Stimulated activated naive CD8-positive, alpha-beta T cell treated with anti-CD3 and anti-CD28 coated beads, Interleukin-15, Interleukin-2, amounts not matched to agents 100 ng/mL and 50 ng/mL, for 24 hours (primary cell): ENCODE measurements at regions not wholly inside any gene's neighbourhood (a gene's known extent, or its start where the extent isn't known, plus 50 kb on each side); places are given as distances from the start of the nearest gene placed in this dataset.

Source experiments
- H3K27ac Mint-ChIP-seq: one replicate; pipeline ENCODE4 v1.8.0; 2021; ENCODE audit warnings: mild to moderate bottlenecking, mixed read lengths
- H3K27me3 Mint-ChIP-seq: one replicate; pipeline ENCODE4 v1.8.0; 2021; ENCODE audit warnings: mixed read lengths
- H3K36me3 Mint-ChIP-seq: one replicate; pipeline ENCODE4 v1.8.0; 2021; ENCODE audit warnings: low read depth, mixed read lengths
- H3K4me1 Mint-ChIP-seq: one replicate; pipeline ENCODE4 v1.8.0; 2021; ENCODE audit warnings: low read depth, mixed read lengths
- H3K4me3 Mint-ChIP-seq: one replicate; pipeline ENCODE4 v1.8.0; 2021; ENCODE audit warnings: mild to moderate bottlenecking, mixed read lengths
- H3K9me3 Mint-ChIP-seq: one replicate; pipeline ENCODE4 v1.8.0; 2021; ENCODE audit warnings: mixed read lengths

GRCh38 chr10:106111246-106111645 is 1053.3 kb downstream of the SORCS1 start:
- no peaks in the 10 kb centered on the region for H3K36me3 Mint-ChIP-seq
- peaks cover 7% of the 10 kb centered on the region for H3K9me3 Mint-ChIP-seq
- no peaks in the 10 kb centered on the region for H3K27me3 Mint-ChIP-seq
- H3K27ac Mint-ChIP-seq: no peak overlapping the region
- no peak overlapping the region for H3K4me3 Mint-ChIP-seq
- H3K4me1 Mint-ChIP-seq: no peaks in the 10 kb centered on the region

- Mint-ChIP-seq H3K27ac (no peak overlapping the region), H3K4me3 (no peak overlapping the region), H3K9me3 (peaks cover 5% of the 10 kb centered on the region), H3K36me3 (no peaks in the 10 kb centered on the region), H3K27me3 (no peaks in the 10 kb centered on the region), H3K4me1 (no peaks in the 10 kb centered on the region)
Measured at GRCh38 chr10:106107706-106108105, 1056.8 kb downstream of the SORCS1 start.

GRCh38 chr10:106106114-106106513 is 1058.4 kb downstream of the SORCS1 start:
- no peaks in the 10 kb centered on the region for H3K27me3 Mint-ChIP-seq
- H3K4me3 Mint-ChIP-seq: no peak overlapping the region
- no peaks in the 10 kb centered on the region for H3K4me1 Mint-ChIP-seq
- H3K9me3 Mint-ChIP-seq: peaks cover 5% of the 10 kb centered on the region
- no peaks in the 10 kb centered on the region for H3K36me3 Mint-ChIP-seq
- no peak overlapping the region for H3K27ac Mint-ChIP-seq

- Mint-ChIP-seq H3K36me3 (no peaks in the 10 kb centered on the region), H3K9me3 (peaks cover 4% of the 10 kb centered on the region), H3K4me1 (no peaks in the 10 kb centered on the region), H3K4me3 (no peak overlapping the region), H3K27me3 (no peaks in the 10 kb centered on the region), H3K27ac (no peak overlapping the region)
Measured at GRCh38 chr10:106089855-106090254, 1074.7 kb downstream of the SORCS1 start.

- no peaks in the 10 kb centered on the region for H3K9me3 Mint-ChIP-seq
- H3K27me3 Mint-ChIP-seq: no peaks in the 10 kb centered on the region
- H3K4me1 Mint-ChIP-seq: no peaks in the 10 kb centered on the region
Measured at GRCh38 chr10:106086391-106086790, 1078.1 kb downstream of the SORCS1 start.

GRCh38 chr10:106083572-106083971 is 1080.9 kb downstream of the SORCS1 start:
- H3K27ac Mint-ChIP-seq: no peak overlapping the region
- H3K36me3 Mint-ChIP-seq: no peaks in the 10 kb centered on the region
- no peaks in the 10 kb centered on the region for H3K9me3 Mint-ChIP-seq
- H3K4me1 Mint-ChIP-seq: no peaks in the 10 kb centered on the region
- no peaks in the 10 kb centered on the region for H3K27me3 Mint-ChIP-seq
- H3K4me3 Mint-ChIP-seq: no peak overlapping the region

More at GRCh38 chr10:106086391-106086790, 1078.1 kb downstream of the SORCS1 start:
- Mint-ChIP-seq H3K27ac (no peak overlapping the region), H3K36me3 (no peaks in the 10 kb centered on the region), H3K4me3 (no peak overlapping the region)

GRCh38 chr10:106082865-106083264 is 1081.6 kb downstream of the SORCS1 start:
- no peaks in the 10 kb centered on the region for H3K27me3 Mint-ChIP-seq
- H3K36me3 Mint-ChIP-seq: no peaks in the 10 kb centered on the region
- H3K4me1 Mint-ChIP-seq: no peaks in the 10 kb centered on the region
- H3K9me3 Mint-ChIP-seq: no peaks in the 10 kb centered on the region
- no peak overlapping the region for H3K4me3 Mint-ChIP-seq
- H3K27ac Mint-ChIP-seq: no peak overlapping the region

- Mint-ChIP-seq H3K27ac (no peak overlapping the region), H3K27me3 (no peaks in the 10 kb centered on the region), H3K4me1 (no peaks in the 10 kb centered on the region), H3K4me3 (no peak overlapping the region), H3K9me3 (peaks cover 4% of the 10 kb centered on the region), H3K36me3 (no peaks in the 10 kb centered on the region)
Measured at GRCh38 chr10:106078895-106079576, 1085.5 kb downstream of the SORCS1 start.

GRCh38 chr10:106076496-106076895 is 1088.0 kb downstream of the SORCS1 start:
- Mint-ChIP-seq H3K27ac (no peak overlapping the region), H3K9me3 (peaks cover 4% of the 10 kb centered on the region), H3K36me3 (no peaks in the 10 kb centered on the region), H3K4me3 (no peak overlapping the region), H3K4me1 (no peaks in the 10 kb centered on the region), H3K27me3 (no peaks in the 10 kb centered on the region)

GRCh38 chr10:106053061-106053460 is 1111.4 kb downstream of the SORCS1 start:
- no peaks in the 10 kb centered on the region for H3K27me3 Mint-ChIP-seq
- no peak overlapping the region for H3K27ac Mint-ChIP-seq
- peaks cover 11% of the 10 kb centered on the region for H3K9me3 Mint-ChIP-seq
- H3K4me3 Mint-ChIP-seq: no peak overlapping the region
- H3K36me3 Mint-ChIP-seq: no peaks in the 10 kb centered on the region
- no peaks in the 10 kb centered on the region for H3K4me1 Mint-ChIP-seq

- no peaks in the 10 kb centered on the region for H3K27me3 Mint-ChIP-seq
- H3K27ac Mint-ChIP-seq: no peak overlapping the region
- H3K4me3 Mint-ChIP-seq: no peak overlapping the region
- no peaks in the 10 kb centered on the region for H3K36me3 Mint-ChIP-seq
- no peaks in the 10 kb centered on the region for H3K4me1 Mint-ChIP-seq
- peaks cover 4% of the 10 kb centered on the region for H3K9me3 Mint-ChIP-seq
Measured at GRCh38 chr10:106044503-106044902, 1120.0 kb downstream of the SORCS1 start.

GRCh38 chr10:106043863-106044262 is 1120.6 kb downstream of the SORCS1 start:
- Mint-ChIP-seq H3K27me3 (no peaks in the 10 kb centered on the region), H3K27ac (no peak overlapping the region), H3K4me1 (no peaks in the 10 kb centered on the region), H3K36me3 (no peaks in the 10 kb centered on the region), H3K9me3 (peaks cover 4% of the 10 kb centered on the region), H3K4me3 (no peak overlapping the region)

- H3K4me1 Mint-ChIP-seq: no peaks in the 10 kb centered on the region
- H3K27me3 Mint-ChIP-seq: no peaks in the 10 kb centered on the region
- no peaks in the 10 kb centered on the region for H3K9me3 Mint-ChIP-seq
- H3K4me3 Mint-ChIP-seq: no peak overlapping the region
- no peak overlapping the region for H3K27ac Mint-ChIP-seq
- no peaks in the 10 kb centered on the region for H3K36me3 Mint-ChIP-seq
Measured at GRCh38 chr10:106038246-106038645, 1126.3 kb downstream of the SORCS1 start.

GRCh38 chr10:106033065-106033464 is 1131.4 kb downstream of the SORCS1 start:
- Mint-ChIP-seq H3K27me3 (no peaks in the 10 kb centered on the region), H3K4me1 (no peaks in the 10 kb centered on the region), H3K4me3 (no peak overlapping the region), H3K27ac (no peak overlapping the region), H3K36me3 (no peaks in the 10 kb centered on the region), H3K9me3 (peaks cover 4% of the 10 kb centered on the region)

GRCh38 chr10:106032450-106033002 is 1132.0 kb downstream of the SORCS1 start:
- H3K36me3 Mint-ChIP-seq: no peaks in the 10 kb centered on the region
- no peaks in the 10 kb centered on the region for H3K27me3 Mint-ChIP-seq
- H3K4me3 Mint-ChIP-seq: no peak overlapping the region
- peaks cover 4% of the 10 kb centered on the region for H3K9me3 Mint-ChIP-seq
- no peaks in the 10 kb centered on the region for H3K4me1 Mint-ChIP-seq
- no peak overlapping the region for H3K27ac Mint-ChIP-seq

GRCh38 chr10:106027240-106027639 is 1137.3 kb downstream of the SORCS1 start:
- Mint-ChIP-seq H3K27me3 (no peaks in the 10 kb centered on the region), H3K27ac (no peak overlapping the region), H3K36me3 (no peaks in the 10 kb centered on the region), H3K4me3 (no peak overlapping the region), H3K4me1 (no peaks in the 10 kb centered on the region), H3K9me3 (peaks cover 7% of the 10 kb centered on the region)
